Testis (tissue), 2 donors: ENCODE measurements at regions not wholly inside any gene's neighbourhood (a gene's known extent, or its start where the extent isn't known, plus 50 kb on each side); places are given as distances from the start of the nearest gene placed in this dataset.

Experiments used
- DNase-seq: peaks from one replicate; pipeline ENCODE4 v3.0.0-alpha.2; 2019
- H3K27ac ChIP-seq, 2 donors: fragments of 200-600 bp; sonication (generic); one replicate each; pipeline ENCODE4 v1.5.1; 2019
- H3K27me3 ChIP-seq: fragments of 200-600 bp; sonication (generic); one replicate; pipeline ENCODE4 v1.5.1; 2019
- H3K36me3 ChIP-seq: fragments of 200-600 bp; sonication (generic); one replicate; pipeline ENCODE4 v1.5.1; 2017; ENCODE audit warnings: low read depth; ENCODE audit errors: missing control alignments
- H3K4me1 ChIP-seq: fragments of 200-600 bp; sonication (generic); one replicate; pipeline ENCODE4 v1.5.1; 2019
- H3K4me3 ChIP-seq, 2 donors: fragments of 200-600 bp; sonication (generic); one replicate each; pipeline ENCODE4 v1.5.1; 2017 to 2019
- H3K9me3 ChIP-seq: fragments of 200-600 bp; sonication (generic); one replicate; pipeline ENCODE4 v1.5.1; 2017
- POLR2A ChIP-seq: fragments of 450-650 bp; IDR thresholded peaks from one replicate; pipeline ENCODE4 v1.6.1; 2017; ENCODE audit warnings: antibody characterized with exemption, mild to moderate bottlenecking, moderate library complexity
- WGBS, 2 donors: methylation state at CpG; one replicate each; pipeline ENCODE4 v1.1.5; 2018; 5-methylcytosine and 5-hydroxymethylcytosine counted together
- intact Hi-C: fragments of 100-400 bp; cut with DNase I; formaldehyde crosslinking; loops from one replicate; pipeline ENCODE4 v1.15.1; 2023; ENCODE audit warnings: low total_unique reads
- TF ChIP-seq, protein P1 (sequence below), 3 experiments: fragments of 450-650 bp in 2 of 3; fragments of 200-600 bp in 1 of 3; sonication (generic) in 1 of 3; IDR thresholded peaks; one replicate each; pipeline ENCODE4 v1.5.1; 2016 to 2019; ENCODE audit warnings: antibody characterized with exemption in 3 of 3, mild to moderate bottlenecking in 2 of 3, moderate library complexity in 1 of 3

DNA sequence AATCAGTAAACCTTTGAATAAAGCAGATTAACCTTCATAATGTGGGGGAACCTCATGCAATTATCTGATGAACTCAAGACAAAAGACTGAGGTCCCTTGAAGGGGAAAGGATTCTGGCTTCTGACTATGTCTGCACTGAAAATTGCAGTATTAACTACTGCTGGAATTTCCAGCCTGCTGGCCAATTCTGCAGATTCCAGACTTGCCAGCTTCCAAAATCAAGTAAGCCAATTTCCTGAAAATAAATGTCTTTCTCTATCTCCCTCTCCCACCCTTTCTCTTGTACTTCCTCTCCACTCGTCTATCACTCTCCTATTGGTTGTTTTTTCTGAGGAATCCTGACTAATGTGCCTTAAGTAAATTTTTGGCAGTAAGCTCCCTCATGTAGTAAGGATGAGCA is 1479.9 kb upstream of the PRR20A start:
- no peak overlapping the region for H3K27ac ChIP-seq
- intact Hi-C loops, result no loop called here
- no peaks in the 10 kb centered on the region for H3K27me3 ChIP-seq
- no peaks in the 10 kb centered on the region for H3K36me3 ChIP-seq
- 30 to 45% methylated on average over 1 of the region's 1 CpG for WGBS, 2 donors
- no peak for DNase-seq
- TF ChIP-seq POLR2A, result no peak
- TF ChIP-seq, protein P1, sequence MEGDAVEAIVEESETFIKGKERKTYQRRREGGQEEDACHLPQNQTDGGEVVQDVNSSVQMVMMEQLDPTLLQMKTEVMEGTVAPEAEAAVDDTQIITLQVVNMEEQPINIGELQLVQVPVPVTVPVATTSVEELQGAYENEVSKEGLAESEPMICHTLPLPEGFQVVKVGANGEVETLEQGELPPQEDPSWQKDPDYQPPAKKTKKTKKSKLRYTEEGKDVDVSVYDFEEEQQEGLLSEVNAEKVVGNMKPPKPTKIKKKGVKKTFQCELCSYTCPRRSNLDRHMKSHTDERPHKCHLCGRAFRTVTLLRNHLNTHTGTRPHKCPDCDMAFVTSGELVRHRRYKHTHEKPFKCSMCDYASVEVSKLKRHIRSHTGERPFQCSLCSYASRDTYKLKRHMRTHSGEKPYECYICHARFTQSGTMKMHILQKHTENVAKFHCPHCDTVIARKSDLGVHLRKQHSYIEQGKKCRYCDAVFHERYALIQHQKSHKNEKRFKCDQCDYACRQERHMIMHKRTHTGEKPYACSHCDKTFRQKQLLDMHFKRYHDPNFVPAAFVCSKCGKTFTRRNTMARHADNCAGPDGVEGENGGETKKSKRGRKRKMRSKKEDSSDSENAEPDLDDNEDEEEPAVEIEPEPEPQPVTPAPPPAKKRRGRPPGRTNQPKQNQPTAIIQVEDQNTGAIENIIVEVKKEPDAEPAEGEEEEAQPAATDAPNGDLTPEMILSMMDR (IDR thresholded peaks at IDR 0.05), result no peak
- H3K4me3 ChIP-seq, result no peak overlapping the region
- H3K4me1 ChIP-seq, result no peaks in the 10 kb centered on the region
- no peaks in the 10 kb centered on the region for H3K9me3 ChIP-seq

DNA sequence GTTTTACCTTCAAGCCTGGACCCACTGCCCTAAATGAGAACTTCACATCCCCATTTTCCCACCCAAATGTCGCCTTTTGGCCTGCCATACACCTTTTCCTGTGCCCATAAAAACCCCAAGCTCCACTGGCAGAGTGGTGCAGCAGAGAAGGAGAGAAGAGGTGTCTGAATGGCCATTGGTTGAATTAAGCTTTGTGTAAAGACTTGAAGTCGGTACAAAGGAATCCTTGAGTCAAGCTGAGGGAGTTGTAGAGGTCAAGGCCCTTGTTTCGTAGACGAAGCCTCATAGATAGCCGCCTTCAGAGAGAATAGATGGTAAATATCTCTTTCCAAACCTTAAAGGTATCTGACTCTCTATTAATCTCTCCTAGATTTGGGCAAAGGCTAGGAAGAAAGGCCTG is 1479.2 kb upstream of the PRR20A start:
- intact Hi-C loops, result no loop called here

DNA sequence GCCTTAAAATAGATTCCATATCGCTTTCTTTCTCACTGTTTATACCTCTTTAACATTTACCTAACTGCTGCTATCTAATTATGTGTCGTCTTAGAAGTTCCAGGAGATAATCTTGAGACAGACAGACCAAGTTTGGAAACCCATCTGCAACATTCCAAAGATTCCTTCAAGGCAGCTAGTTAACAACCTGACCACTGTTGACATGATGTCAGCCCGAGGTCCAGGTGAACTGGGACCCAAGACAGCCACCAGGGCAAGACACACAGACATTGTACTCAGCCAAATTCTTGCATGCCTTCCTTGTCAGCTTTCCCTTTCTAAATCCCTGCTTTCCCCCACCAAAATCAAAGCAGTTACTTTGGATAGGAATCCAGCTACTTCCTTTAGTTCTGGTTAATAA is 1476.5 kb upstream of the PRR20A start:
- Histone ChIP-seq H3K27me3 (no peaks in the 10 kb centered on the region), H3K9me3 (no peaks in the 10 kb centered on the region), H3K4me1 (no peaks in the 10 kb centered on the region), H3K4me3 (no peak overlapping the region), H3K36me3 (no peaks in the 10 kb centered on the region), H3K27ac (no peak overlapping the region)
- 67 to 81% methylated on average over 3 of the region's 3 CpGs for WGBS, 2 donors
- intact Hi-C loops, result no loop called here
- no peak for DNase-seq
- TF ChIP-seq, protein P1 (IDR thresholded peaks at IDR 0.05), result no peak
- TF ChIP-seq POLR2A, result no peak

More for the DNA sequence above, 1479.2 kb upstream of the PRR20A start:
- Histone ChIP-seq H3K4me3 (no peak overlapping the region), H3K9me3 (no peaks in the 10 kb centered on the region), H3K36me3 (no peaks in the 10 kb centered on the region), H3K27me3 (no peaks in the 10 kb centered on the region), H3K4me1 (no peaks in the 10 kb centered on the region), H3K27ac (no peak overlapping the region)
- TF ChIP-seq, protein P1 (IDR thresholded peaks at IDR 0.05), result no peak
- TF ChIP-seq POLR2A, result no peak
- DNase-seq, result no peak
- 51 to 77% methylated on average over 5 of the region's 5 CpGs for WGBS, 2 donors

DNA sequence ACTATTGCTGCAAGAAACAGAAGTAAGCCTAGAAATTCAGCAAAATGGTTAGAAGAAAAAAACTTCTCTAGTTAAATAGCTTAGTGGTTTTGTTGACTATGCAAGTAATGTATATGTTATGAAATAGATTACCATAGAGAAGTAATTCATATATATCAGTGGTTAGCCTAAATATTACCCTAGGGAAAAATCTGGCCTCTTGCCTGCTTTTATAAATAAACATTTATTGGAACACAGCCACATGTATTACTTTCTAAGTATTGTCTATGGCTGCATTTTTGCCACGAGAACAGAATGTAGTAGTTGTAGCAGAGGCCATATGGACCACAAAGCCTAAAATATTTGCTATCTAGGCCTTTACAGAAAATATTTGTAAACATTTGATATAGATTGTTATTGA is 1471.7 kb upstream of the PRR20A start:
- TF ChIP-seq, protein P1 (IDR thresholded peaks at IDR 0.05), result no peak
- TF ChIP-seq POLR2A, result no peak
- Histone ChIP-seq H3K36me3 (no peaks in the 10 kb centered on the region), H3K9me3 (no peaks in the 10 kb centered on the region), H3K4me3 (no peak overlapping the region), H3K27ac (no peak overlapping the region), H3K4me1 (no peaks in the 10 kb centered on the region), H3K27me3 (no peaks in the 10 kb centered on the region)
- DNase-seq, result no peak
- WGBS, 2 donors, result 57 to 66% methylated on average over 1 of the region's 1 CpG
- intact Hi-C loops, result no loop called here

DNA sequence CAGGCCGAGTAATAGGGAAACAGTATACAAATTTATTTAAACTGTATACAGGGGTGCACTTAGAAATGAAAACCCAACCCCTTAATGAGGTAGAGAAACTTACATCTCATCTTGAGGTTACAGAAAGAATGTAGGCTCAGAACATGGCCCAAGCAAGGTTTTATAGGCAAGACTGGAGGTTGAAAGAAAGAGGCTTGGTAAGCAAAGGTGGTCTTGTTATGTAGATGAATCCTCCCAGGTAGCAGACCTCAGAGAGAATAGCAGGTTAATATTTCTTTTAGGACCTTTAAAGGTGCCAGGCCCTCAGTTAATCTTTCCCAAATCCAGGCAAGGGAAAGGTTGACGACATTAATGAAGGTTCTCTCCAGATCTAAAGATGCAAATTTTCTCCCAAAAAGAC is 1466.8 kb upstream of the PRR20A start:
- Histone ChIP-seq H3K4me1 (no peaks in the 10 kb centered on the region), H3K4me3 (no peak overlapping the region), H3K36me3 (no peaks in the 10 kb centered on the region), H3K27ac (no peak overlapping the region), H3K9me3 (no peaks in the 10 kb centered on the region), H3K27me3 (no peaks in the 10 kb centered on the region)
- no peak for DNase-seq
- intact Hi-C loops, result no loop called here
- no peak for TF ChIP-seq POLR2A
- TF ChIP-seq, protein P1 (IDR thresholded peaks at IDR 0.05), result no peak
- 95% methylated on average over 2 of the region's 2 CpGs for WGBS, 2 donors
